ENCODE measurements at regions not wholly inside any gene's neighbourhood (a gene's known extent, or its start where the extent isn't known, plus 50 kb on each side); places are given as distances from the start of the nearest gene placed in this dataset.
"Not testable (repeated sequence)": the region's sequence is repeated elsewhere in the genome, so short reads cannot be mapped to it uniquely, and the experiment has no call there.

DNA sequence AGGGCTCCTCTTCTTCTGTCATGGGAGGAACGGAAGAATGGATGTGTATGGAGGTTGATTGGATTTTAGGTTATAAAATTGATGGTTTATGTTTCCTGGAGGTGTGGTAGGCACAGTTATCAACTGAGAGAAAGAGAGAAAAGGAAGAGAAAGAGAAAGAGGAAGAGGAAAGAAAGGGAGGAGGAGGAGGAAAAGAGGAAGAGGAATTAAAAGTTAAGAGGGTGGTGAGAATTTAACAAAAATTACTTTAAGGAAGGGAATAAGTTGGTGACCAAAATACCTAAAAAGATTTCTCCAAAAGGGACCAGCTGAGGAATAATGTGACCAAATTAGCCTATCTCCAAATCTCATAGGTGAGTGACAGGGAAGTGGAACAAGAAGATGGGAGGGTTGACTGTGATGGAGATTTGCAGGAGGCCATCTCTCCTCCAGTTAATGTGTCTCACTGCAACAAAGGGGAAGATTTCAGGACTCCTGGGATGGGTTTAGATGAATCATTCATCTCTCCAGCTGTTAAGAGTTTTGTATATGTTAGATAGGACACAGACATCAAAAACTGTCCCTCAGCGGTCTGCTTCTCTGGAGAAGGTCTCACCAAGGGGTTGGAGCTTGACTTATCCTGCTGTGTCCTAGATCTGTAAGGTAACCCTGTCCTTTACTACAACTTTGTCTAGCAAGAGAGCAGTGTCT, 76.0 kb upstream of the TMC1 start:
- no peak for DNase-seq (ENCODE audit: low spot score in 2 of 2)
- no peak overlapping the region for H3K4me3 ChIP-seq
- no peaks in the 10 kb centered on the region; the same call in 1 of the 2 replicates for H3K27me3 ChIP-seq (ENCODE audit: low read depth)
- in situ Hi-C loops (cut with MboI; ENCODE audit: low sequenced_read_pairs) = no loop called here
- no peaks in the 10 kb centered on the region for H3K36me3 ChIP-seq (replicated peaks)
- H3K4me1 ChIP-seq = peaks cover 18% of the 10 kb centered on the region
- no peaks in the 10 kb centered on the region for H3K9me3 ChIP-seq

DNA sequence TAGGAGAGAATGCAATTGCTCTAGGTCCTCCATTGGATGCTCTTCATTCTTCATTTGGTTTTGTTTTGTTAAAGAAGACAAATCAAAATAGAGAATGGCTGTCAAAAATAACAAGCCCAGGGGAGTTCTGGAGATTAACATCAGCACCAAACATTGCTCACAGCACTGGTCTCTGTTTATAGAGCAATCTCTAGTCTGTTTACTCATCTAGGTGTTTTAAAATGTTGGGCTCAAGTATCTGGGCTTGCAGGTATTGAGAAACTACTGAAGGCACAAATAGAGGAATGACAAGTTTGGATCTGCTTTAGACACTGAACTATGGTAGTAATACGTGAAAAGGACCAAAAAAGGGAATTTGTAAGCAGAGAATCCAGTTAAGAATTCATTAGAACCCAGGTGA, 77.0 kb upstream of the TMC1 start:
- DNase-seq (ENCODE audit: low spot score in 2 of 2) = no peak
- Histone ChIP-seq H3K9me3 (no peaks in the 10 kb centered on the region), H3K27me3 (ENCODE audit: low read depth) (no peaks in the 10 kb centered on the region; the same call in 1 of the 2 replicates), H3K36me3 (replicated peaks) (no peaks in the 10 kb centered on the region), H3K4me3 (no peak overlapping the region), H3K4me1 (peaks cover 18% of the 10 kb centered on the region)
- in situ Hi-C loops (cut with MboI; ENCODE audit: low sequenced_read_pairs) = loop anchor here (5.0 kb wide), 1 partner anchor 82 kb away; no protein-coding TSS in a partner anchor

DNA sequence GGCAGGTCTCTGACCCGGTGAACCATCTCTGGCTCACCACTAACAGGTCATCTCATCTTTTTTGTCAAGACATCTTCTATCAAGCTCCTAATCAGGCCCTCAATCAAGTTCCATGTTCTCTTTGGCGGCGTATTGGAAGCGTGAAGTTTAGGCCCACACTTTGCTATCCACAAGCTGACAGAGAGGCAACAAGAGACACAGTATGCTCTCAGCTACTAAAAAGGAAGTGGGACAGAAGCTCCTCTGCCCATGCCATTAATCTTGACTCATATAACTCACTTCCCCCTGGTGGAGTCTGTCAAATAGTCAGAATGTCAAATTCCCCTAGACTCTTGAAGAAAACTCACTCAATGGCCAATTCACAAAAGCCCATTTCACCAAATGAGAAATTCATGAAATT, 77.6 kb upstream of the TMC1 start:
- Histone ChIP-seq H3K27me3 (ENCODE audit: low read depth) (no peaks in the 10 kb centered on the region; the same call in 1 of the 2 replicates), H3K4me3 (no peak overlapping the region), H3K9me3 (no peaks in the 10 kb centered on the region), H3K4me1 (peaks cover 18% of the 10 kb centered on the region), H3K36me3 (replicated peaks) (no peaks in the 10 kb centered on the region)
- in situ Hi-C loops (cut with MboI; ENCODE audit: low sequenced_read_pairs) = loop anchor here (5.0 kb wide), 1 partner anchor 82 kb away; no protein-coding TSS in a partner anchor
- DNase-seq (ENCODE audit: low spot score in 2 of 2) = no peak

DNA sequence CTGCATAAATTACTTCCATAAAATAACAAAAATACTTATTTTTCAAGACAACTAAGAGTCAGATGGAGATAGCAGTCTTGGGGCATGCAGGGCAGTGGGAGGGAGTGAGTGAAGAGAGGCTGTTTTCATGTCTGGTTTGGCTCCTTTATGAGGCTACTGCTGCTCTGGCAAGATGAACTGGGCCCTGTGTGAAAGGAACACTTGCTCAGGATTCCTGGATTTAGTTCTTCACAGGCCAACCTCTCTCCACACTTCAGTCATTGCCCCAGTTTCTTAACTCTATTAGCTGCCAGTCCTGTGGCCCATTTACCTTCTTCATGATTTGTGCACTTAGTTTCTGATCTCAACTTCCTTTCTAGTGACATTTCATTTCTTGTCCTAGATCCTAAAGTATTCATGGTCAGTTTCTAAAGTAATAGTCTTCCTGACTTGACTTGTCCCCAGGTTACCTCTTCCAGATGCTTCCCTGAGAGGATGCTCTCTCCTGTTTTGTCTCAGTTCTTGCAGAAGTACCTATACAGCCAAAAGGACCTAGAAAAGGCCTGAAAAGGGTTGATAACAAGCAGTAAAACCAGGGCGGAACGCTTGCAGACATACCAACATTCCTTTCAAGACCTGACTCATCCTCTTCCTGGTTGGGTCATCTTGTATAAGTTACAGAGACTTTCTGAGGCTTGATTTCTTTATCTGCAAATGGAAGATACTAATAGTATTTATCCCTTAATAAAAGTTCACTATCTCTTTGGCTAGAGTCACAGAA, 77.0 kb upstream of the ZFAND5 start:
- in situ Hi-C loops (cut with MboI; ENCODE audit: low sequenced_read_pairs) = loop anchor here (5.0 kb wide), 1 partner anchor 80 kb away; no protein-coding TSS in a partner anchor
- no peak for DNase-seq (ENCODE audit: low spot score in 2 of 2)
- H3K9me3 ChIP-seq = no peaks in the 10 kb centered on the region

DNA sequence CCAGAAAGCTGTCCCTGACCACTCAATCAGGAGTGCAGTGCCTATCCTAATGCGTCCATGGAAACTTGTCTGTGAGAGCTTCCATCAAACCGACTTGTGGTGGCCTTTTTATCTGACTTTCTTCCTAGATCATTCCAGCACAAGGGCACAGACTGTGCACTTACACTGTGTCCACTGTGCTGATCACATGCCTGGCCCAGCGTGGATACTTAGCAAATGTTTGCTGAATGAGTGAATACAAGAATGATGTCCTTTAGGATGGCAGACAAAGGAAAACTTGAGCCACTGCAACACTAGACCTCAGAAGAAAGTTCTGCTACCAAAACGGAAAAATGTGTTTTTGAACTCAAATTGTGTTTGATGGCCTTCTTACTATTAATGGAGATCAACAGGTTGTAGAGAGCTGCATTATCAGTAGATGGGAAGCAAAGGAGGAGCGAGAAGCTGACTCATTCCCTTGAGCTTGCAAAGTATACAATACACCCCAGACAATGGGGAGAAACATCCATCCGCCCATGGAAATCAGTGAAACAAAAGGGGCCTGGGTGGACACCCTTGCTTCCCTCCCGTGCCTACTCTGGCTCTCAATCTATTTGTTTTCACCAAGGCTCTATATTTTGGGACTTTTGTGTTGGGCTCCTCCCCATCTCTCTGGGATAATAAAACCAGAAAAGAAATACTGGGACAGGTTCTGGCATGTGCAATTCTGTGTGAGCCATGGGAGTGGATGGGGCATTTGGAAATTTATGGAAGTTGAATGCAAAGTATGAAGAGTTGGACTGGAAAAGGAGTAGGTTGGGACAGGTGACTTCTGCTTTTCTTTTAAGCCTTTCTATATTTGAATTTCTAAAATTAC, 76.2 kb upstream of the ZFAND5 start:
- in situ Hi-C loops (cut with MboI; ENCODE audit: low sequenced_read_pairs) = loop anchor here (5.0 kb wide), 1 partner anchor 79 kb away; no protein-coding TSS in a partner anchor
- Histone ChIP-seq H3K4me3 (no peak overlapping the region), H3K36me3 (replicated peaks) (no peaks in the 10 kb centered on the region)

More for the DNA sequence above, 77.0 kb upstream of the ZFAND5 start:
- H3K36me3 ChIP-seq (replicated peaks) = no peaks in the 10 kb centered on the region
- H3K4me1 ChIP-seq = peaks cover 18% of the 10 kb centered on the region
- H3K4me3 ChIP-seq = no peak overlapping the region
- no peaks in the 10 kb centered on the region; the same call in 1 of the 2 replicates for H3K27me3 ChIP-seq (ENCODE audit: low read depth)

DNA sequence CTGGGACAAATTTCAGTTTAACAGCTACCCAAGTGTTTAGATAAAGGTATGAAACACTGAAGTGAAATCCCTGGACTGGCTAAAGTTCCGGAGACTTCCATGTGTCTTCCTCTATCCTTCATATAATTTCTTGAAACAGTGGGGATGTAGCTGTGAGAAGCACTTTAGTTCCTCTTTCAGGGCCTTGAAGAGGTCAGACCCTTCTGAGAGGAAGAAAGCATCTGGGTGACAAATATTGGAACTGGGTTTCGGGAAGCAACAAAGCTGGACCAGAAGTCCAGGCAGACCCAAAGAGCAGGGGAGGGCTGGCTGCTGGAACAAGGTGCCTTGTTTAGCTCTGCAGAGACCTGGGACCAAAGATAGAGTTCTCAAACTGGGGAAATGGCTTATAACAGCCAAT, 75.4 kb upstream of the ZFAND5 start:
- no peak overlapping the region for H3K4me3 ChIP-seq
- no peaks in the 10 kb centered on the region for H3K36me3 ChIP-seq (replicated peaks)
- in situ Hi-C loops (cut with MboI; ENCODE audit: low sequenced_read_pairs) = loop anchor here (5.0 kb wide), 1 partner anchor 78 kb away; no protein-coding TSS in a partner anchor
- no peak for DNase-seq (ENCODE audit: low spot score in 2 of 2)
- no peaks in the 10 kb centered on the region; the same call in 1 of the 2 replicates for H3K27me3 ChIP-seq (ENCODE audit: low read depth)
- H3K4me1 ChIP-seq = peaks cover 18% of the 10 kb centered on the region
- H3K9me3 ChIP-seq = no peaks in the 10 kb centered on the region

More for the DNA sequence above, 76.2 kb upstream of the ZFAND5 start:
- Histone ChIP-seq H3K4me1 (peaks cover 18% of the 10 kb centered on the region), H3K9me3 (no peaks in the 10 kb centered on the region), H3K27me3 (ENCODE audit: low read depth) (no peaks in the 10 kb centered on the region; the same call in 1 of the 2 replicates)
- DNase-seq (ENCODE audit: low spot score in 2 of 2) = peak; percentile 82 to 87

DNA sequence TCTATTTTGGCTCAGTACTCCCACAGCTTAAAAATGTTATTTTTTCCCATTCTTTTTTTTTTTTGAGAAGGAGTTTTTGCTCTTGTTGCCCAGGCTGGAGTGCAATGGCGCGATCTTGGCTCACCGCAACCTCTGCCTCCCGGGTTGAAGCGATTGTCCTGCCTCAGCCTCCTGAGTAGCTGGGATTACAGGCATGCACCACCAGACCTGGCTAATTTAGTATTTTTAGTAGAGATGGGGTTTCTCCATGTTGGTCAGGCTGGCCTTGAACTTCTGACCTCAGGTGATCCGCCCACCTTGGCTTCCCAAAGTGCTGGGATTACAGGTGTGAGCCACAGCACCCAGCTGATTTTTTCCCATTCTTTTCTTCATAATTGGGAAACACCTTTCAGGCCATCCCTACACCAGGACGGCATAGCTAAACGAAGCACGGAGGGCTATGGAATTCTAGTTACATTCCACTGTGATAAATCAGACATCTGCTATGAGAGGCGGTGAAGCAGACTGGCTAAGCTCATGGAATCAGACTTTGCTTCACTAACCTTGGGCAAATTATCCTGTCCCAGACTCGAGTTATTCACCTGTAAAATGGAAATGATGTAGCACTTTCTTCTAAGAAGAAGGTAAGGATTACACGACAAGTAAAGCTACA, 68.7 kb upstream of the ZFAND5 start:
- H3K27me3 ChIP-seq (ENCODE audit: low read depth); H3K9me3 ChIP-seq; H3K4me3 ChIP-seq; in situ Hi-C loops (cut with MboI; ENCODE audit: low sequenced_read_pairs); H3K36me3 ChIP-seq (replicated peaks); H3K4me1 ChIP-seq; DNase-seq (ENCODE audit: low spot score in 2 of 2): not testable (repeated sequence)

DNA sequence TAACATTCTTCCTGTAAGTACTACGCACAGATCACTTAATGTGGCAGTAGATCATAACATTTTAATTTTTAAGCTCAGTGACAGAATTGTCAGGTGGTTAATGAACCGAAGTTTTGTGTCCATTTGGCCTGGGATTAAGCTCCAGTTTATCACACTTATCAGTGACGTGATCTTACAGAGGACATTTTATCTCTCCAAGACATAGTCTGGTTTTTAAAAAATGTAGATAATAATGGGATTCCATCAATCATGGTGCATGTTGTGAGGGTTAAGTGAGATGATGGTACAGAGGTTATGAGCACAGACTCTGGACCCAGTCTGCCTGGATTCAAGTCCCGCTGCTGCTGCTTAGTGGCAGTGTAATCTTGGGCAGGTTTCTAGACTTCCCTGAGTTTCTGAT, 66.0 kb upstream of the ZFAND5 start:
- H3K4me3 ChIP-seq = no peak overlapping the region
- H3K9me3 ChIP-seq = no peaks in the 10 kb centered on the region
- H3K27me3 ChIP-seq (ENCODE audit: low read depth) = no peaks in the 10 kb centered on the region
- in situ Hi-C loops (cut with MboI; ENCODE audit: low sequenced_read_pairs) = no loop called here
- H3K36me3 ChIP-seq (replicated peaks) = no peaks in the 10 kb centered on the region
- DNase-seq (ENCODE audit: low spot score in 2 of 2) = no peak
- H3K4me1 ChIP-seq = no peaks in the 10 kb centered on the region; the same call in 1 of the 2 replicates

DNA sequence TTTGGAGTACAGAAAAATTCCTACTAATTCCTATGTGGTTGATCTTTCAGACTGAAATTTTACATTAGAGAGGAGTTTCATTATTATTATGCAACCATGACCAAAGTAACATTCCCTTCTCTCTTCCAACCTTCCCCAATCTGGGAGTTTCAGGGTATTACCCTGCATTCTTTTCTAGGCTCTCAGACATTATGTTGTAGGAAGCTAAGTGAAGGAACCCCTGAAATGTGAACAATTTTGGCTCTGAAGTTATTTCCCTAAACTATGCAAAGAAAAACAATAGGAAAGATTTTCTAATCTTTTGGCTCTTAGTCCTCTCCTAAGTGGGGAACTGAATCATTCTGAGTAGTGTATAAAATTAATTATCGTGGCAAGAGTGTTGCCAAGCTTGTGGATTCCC, 63.3 kb upstream of the ZFAND5 start:
- in situ Hi-C loops (cut with MboI; ENCODE audit: low sequenced_read_pairs) = no loop called here
- Histone ChIP-seq H3K27me3 (ENCODE audit: low read depth) (no peaks in the 10 kb centered on the region), H3K4me1 (no peaks in the 10 kb centered on the region; the same call in 1 of the 2 replicates), H3K4me3 (no peak overlapping the region), H3K36me3 (replicated peaks) (no peaks in the 10 kb centered on the region), H3K9me3 (no peaks in the 10 kb centered on the region)
- no peak for DNase-seq (ENCODE audit: low spot score in 2 of 2)

DNA sequence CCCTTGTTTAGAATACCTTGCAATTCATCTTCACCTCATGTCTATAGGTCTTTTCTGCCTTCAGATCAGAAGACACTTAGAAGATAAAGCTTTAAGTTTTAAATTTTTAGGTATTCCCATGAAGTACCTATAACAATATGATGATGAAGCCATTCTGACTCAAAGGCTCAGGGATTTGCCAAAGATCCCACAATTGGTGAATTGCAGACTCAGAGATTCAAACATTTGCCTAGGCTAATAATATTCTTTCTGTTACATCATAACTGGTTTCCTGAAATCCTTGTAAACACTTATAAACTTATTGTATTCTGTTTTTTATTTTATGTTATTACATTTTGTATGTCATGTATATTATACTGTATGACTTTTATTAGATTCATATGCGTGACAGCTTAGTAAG, 62.8 kb upstream of the ZFAND5 start:
- Histone ChIP-seq H3K4me3 (no peak overlapping the region), H3K36me3 (replicated peaks) (no peaks in the 10 kb centered on the region), H3K9me3 (no peaks in the 10 kb centered on the region), H3K4me1 (no peaks in the 10 kb centered on the region; the same call in 1 of the 2 replicates), H3K27me3 (ENCODE audit: low read depth) (no peaks in the 10 kb centered on the region)
- in situ Hi-C loops (cut with MboI; ENCODE audit: low sequenced_read_pairs) = no loop called here
- no peak for DNase-seq (ENCODE audit: low spot score in 2 of 2)

DNA sequence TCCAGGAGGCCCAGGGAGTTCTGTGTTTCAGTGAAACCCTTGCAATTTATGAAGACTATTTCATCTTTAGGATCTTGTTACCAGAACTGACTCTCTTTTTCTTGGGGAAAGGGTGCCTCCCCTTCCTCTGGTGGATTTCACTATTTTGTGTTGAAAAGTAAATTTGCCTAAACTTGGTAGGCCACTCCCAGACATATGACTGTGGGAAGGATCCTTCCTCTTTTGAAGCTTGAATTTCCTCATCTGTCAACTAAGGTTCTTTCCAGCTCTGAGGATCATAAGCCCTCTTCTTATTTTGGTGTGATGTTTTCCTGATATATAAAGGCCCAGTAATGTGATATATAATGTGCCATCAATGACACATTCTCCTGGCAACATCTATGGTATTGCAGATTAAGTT, 59.1 kb upstream of the ZFAND5 start:
- Histone ChIP-seq H3K36me3 (replicated peaks) (no peaks in the 10 kb centered on the region), H3K27me3 (ENCODE audit: low read depth) (no peaks in the 10 kb centered on the region), H3K9me3 (no peaks in the 10 kb centered on the region), H3K4me3 (no peak overlapping the region), H3K4me1 (0 out of 2 replicates have a peak, but pooled peaks cover 5% of the 10 kb centered on the region)
- in situ Hi-C loops (cut with MboI; ENCODE audit: low sequenced_read_pairs) = no loop called here
- no peak for DNase-seq (ENCODE audit: low spot score in 2 of 2)

DNA sequence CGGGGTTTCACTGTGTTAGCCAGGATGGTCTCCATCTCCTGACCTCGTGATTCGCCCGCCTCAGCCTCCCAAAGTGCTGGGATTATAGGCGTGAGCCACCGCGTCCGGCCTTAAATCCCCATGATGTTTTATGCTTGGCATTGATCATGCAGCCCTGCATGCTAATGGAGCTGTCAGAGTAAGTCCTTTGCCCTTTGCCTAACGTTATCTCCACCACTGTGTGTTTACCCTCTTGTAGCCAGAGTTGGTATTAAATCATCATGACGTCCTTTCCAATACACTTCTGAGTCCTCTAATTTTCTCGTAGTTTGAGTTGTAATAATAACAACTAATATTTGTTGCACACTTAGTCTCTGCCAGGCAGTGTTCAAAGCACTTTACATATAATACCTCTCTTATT, 57.2 kb upstream of the ZFAND5 start:
- Histone ChIP-seq H3K36me3 (replicated peaks) (no peaks in the 10 kb centered on the region), H3K9me3 (no peaks in the 10 kb centered on the region), H3K4me1 (peaks cover 7% of the 10 kb centered on the region; the same call in 1 of the 2 replicates), H3K27me3 (ENCODE audit: low read depth) (no peaks in the 10 kb centered on the region), H3K4me3 (no peak overlapping the region)
- DNase-seq (ENCODE audit: low spot score in 2 of 2) = no peak
- in situ Hi-C loops (cut with MboI; ENCODE audit: low sequenced_read_pairs) = no loop called here

DNA sequence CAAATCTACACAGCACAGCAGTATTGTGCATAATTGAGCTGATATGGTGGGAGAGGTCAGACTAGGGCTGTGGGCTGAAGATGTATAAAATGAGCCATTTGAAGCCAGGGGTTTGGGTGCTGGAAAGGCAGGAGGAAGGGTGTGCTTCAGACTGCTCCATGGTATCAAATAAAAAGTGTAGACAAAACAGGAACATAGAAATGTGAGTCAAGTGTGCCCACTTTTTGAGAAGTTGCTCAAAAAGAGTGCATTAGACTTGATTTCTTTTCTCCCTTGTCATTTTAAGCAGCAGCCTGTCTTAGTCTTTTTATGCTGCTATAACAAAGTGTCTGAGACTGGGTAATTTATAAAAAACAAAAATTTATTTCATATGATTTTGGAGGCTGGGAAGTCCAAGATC, 55.8 kb upstream of the ZFAND5 start:
- Histone ChIP-seq H3K27me3 (ENCODE audit: low read depth) (no peaks in the 10 kb centered on the region), H3K9me3 (no peaks in the 10 kb centered on the region), H3K4me3 (no peak overlapping the region), H3K36me3 (replicated peaks) (no peaks in the 10 kb centered on the region), H3K4me1 (peaks cover 7% of the 10 kb centered on the region; the same call in 1 of the 2 replicates)
- in situ Hi-C loops (cut with MboI; ENCODE audit: low sequenced_read_pairs) = no loop called here
- no peak for DNase-seq (ENCODE audit: low spot score in 2 of 2)

Measured in HAP-1 (cell line).